ENCODE measurements at regions not wholly inside any gene's neighbourhood (a gene's known extent, or its start where the extent isn't known, plus 50 kb on each side); places are given as distances from the start of the nearest gene placed in this dataset.

- Histone ChIP-seq H3K27ac (no peak overlapping the region), H3K9me3 (no peaks in the 10 kb centered on the region), H3K4me3 (no peak overlapping the region), H3K4me1 (no peaks in the 10 kb centered on the region), H3K36me3 (no peaks in the 10 kb centered on the region), H3K27me3 (no peaks in the 10 kb centered on the region)
- DNase-seq: no peak
- intact Hi-C loops (cut with DNase I; ENCODE audit: low total_unique reads): no loop called here
- TF ChIP-seq CTCF (IDR thresholded peaks at IDR 0.05): no peak
- no peak for TF ChIP-seq POLR2A (IDR thresholded peaks at IDR 0.05)
Observed at GRCh38 chr19:13712767-13713201, 51.5 kb upstream of the MRI1 start.

GRCh38 chr19:13707915-13708314 is 56.4 kb upstream of the MRI1 start:
- H3K9me3 ChIP-seq: no peaks in the 10 kb centered on the region
- intact Hi-C loops (cut with DNase I; ENCODE audit: low total_unique reads): no loop called here
- H3K4me1 ChIP-seq: no peaks in the 10 kb centered on the region
- no peaks in the 10 kb centered on the region for H3K36me3 ChIP-seq
- TF ChIP-seq CTCF (IDR thresholded peaks at IDR 0.05) (no peak), POLR2A (IDR thresholded peaks at IDR 0.05) (no peak)
- no peaks in the 10 kb centered on the region for H3K27me3 ChIP-seq
- no peak overlapping the region for H3K27ac ChIP-seq
- DNase-seq: no peak
- no peak overlapping the region for H3K4me3 ChIP-seq

GRCh38 chr19:13705928-13706447 is 58.3 kb upstream of the MRI1 start:
- H3K4me3 ChIP-seq: no peak overlapping the region
- no peaks in the 10 kb centered on the region for H3K27me3 ChIP-seq
- TF ChIP-seq POLR2A (IDR thresholded peaks at IDR 0.05) (no peak), CTCF (IDR thresholded peaks at IDR 0.05) (no peak)
- H3K9me3 ChIP-seq: no peaks in the 10 kb centered on the region
- H3K27ac ChIP-seq: no peak overlapping the region
- intact Hi-C loops (cut with DNase I; ENCODE audit: low total_unique reads): no loop called here
- H3K4me1 ChIP-seq: no peaks in the 10 kb centered on the region
- no peaks in the 10 kb centered on the region for H3K36me3 ChIP-seq
- no peak for DNase-seq

GRCh38 chr19:13705201-13705600 is 59.1 kb upstream of the MRI1 start:
- Histone ChIP-seq H3K4me1 (no peaks in the 10 kb centered on the region), H3K9me3 (no peaks in the 10 kb centered on the region), H3K27me3 (no peaks in the 10 kb centered on the region), H3K27ac (no peak overlapping the region), H3K36me3 (no peaks in the 10 kb centered on the region), H3K4me3 (no peak overlapping the region)
- TF ChIP-seq CTCF (IDR thresholded peaks at IDR 0.05): no peak
- no peak for TF ChIP-seq POLR2A (IDR thresholded peaks at IDR 0.05)
- intact Hi-C loops (cut with DNase I; ENCODE audit: low total_unique reads): no loop called here
- no peak for DNase-seq

GRCh38 chr19:13701624-13702023 is 62.7 kb upstream of the MRI1 start:
- H3K9me3 ChIP-seq: no peaks in the 10 kb centered on the region
- intact Hi-C loops (cut with DNase I; ENCODE audit: low total_unique reads): no loop called here
- no peak for DNase-seq
- H3K27me3 ChIP-seq: no peaks in the 10 kb centered on the region
- H3K4me1 ChIP-seq: no peaks in the 10 kb centered on the region
- TF ChIP-seq POLR2A (IDR thresholded peaks at IDR 0.05) (no peak), CTCF (IDR thresholded peaks at IDR 0.05) (no peak)
- no peak overlapping the region for H3K4me3 ChIP-seq
- H3K36me3 ChIP-seq: no peaks in the 10 kb centered on the region
- H3K27ac ChIP-seq: no peak overlapping the region

Measured in uterus (tissue), 3 donors.